Lung (tissue), 11 donors: ENCODE measurements at regions not wholly inside any gene's neighbourhood (a gene's known extent, or its start where the extent isn't known, plus 50 kb on each side); places are given as distances from the start of the nearest gene placed in this dataset.
A peak's percentile ranks its signal among the peaks of the same experiment; 100 is the strongest.

Experiments used
- ATAC-seq: fragments of 200-7000 bp; cut with Tn5 transposase; one replicate; pipeline ENCODE4 v1.9.1; 2020; ENCODE audit warnings: moderate number of reproducible peaks; ENCODE audit not compliant: insufficient read depth, low FRiP score
- DNase-seq, 3 donors: peaks; one replicate each; pipeline ENCODE4 v3.0.0-alpha.2; 2013 to 2017
- H3K27ac ChIP-seq, 2 donors: one replicate each; pipeline ENCODE4 v1.5.1; 2013; ENCODE audit warnings: mild to moderate bottlenecking in 2 of 2, moderate library complexity in 2 of 2, control low read depth in 1 of 2, inconsistent platforms in 1 of 2, low read depth in 1 of 2, low read length in 1 of 2
- H3K27me3 ChIP-seq, 3 donors: one replicate each; pipeline ENCODE4 v1.5.1; 2013; ENCODE audit warnings: low read length in 2 of 3; ENCODE audit not compliant: control insufficient read depth in 3 of 3, insufficient read depth in 3 of 3
- H3K36me3 ChIP-seq, 4 donors: one replicate each; pipeline ENCODE4 v1.5.1; 2013; ENCODE audit warnings: low read length in 4 of 4, mild to moderate bottlenecking in 1 of 4, moderate library complexity in 1 of 4; ENCODE audit not compliant: control insufficient read depth in 4 of 4, insufficient read depth in 4 of 4
- H3K4me1 ChIP-seq, 5 donors: one replicate each; pipeline ENCODE4 v1.5.1; 2013; ENCODE audit warnings: low read length in 5 of 5, mild to moderate bottlenecking in 2 of 5, moderate library complexity in 1 of 5; ENCODE audit not compliant: control insufficient read depth in 5 of 5, insufficient read depth in 5 of 5
- H3K4me3 ChIP-seq: one replicate; pipeline ENCODE4 v1.5.1; 2013; ENCODE audit warnings: mild to moderate bottlenecking, control low read depth, moderate library complexity
- H3K9ac ChIP-seq, 2 donors: one replicate each; pipeline ENCODE4 v1.5.1; 2013; ENCODE audit warnings: low read length in 2 of 2, control low read depth in 1 of 2; ENCODE audit not compliant: insufficient read depth in 1 of 2
- H3K9me3 ChIP-seq, 4 donors: one replicate each; pipeline ENCODE4 v1.5.1; 2013; ENCODE audit warnings: low read length in 3 of 4, mild to moderate bottlenecking in 1 of 4, moderate library complexity in 1 of 4; ENCODE audit not compliant: control insufficient read depth in 4 of 4, insufficient read depth in 3 of 4
- CTCF ChIP-seq: IDR thresholded peaks from 2 replicates; pipeline ENCODE4 v1.5.1; 2012; ENCODE audit warnings: mild to moderate bottlenecking; ENCODE audit errors: control extremely low read depth, extremely low read depth
- WGBS, 2 donors: extraction: QIAGEN DNeasy Blood & Tissue Kit; methylation state at CpG; one replicate each; pipeline ENCODE4 v1.1.7; 2013; 5-methylcytosine and 5-hydroxymethylcytosine counted together
- donor health status: control.
- donor health status: control.
- donor health status: Bipolar disorder and iron deficiency.
- donor health status: healthy.
- donor health status: DM: yes; HTN: yes; CAD: no.

- ATAC-seq, result no peak
- H3K27ac ChIP-seq, result no peak overlapping the region
- no peak for TF ChIP-seq CTCF
Measured at GRCh38 chr19:28985201-28985600, 227.8 kb downstream of the UQCRFS1 start.

GRCh38 chr19:28984315-28984714 lies 228.6 kb downstream of the UQCRFS1 start:
- ATAC-seq (no peak), DNase-seq (no peak)
- Histone ChIP-seq H3K9me3 (peaks cover 0 to 3% (median 0%) of the 10 kb centered on the region in 4 donors), H3K4me1 (no peaks in the 10 kb centered on the region), H3K27me3 (no peaks in the 10 kb centered on the region), H3K27ac (no peak overlapping the region), H3K4me3 (no peak overlapping the region), H3K36me3 (no peaks in the 10 kb centered on the region), H3K9ac (no peak overlapping the region)
- no peak for TF ChIP-seq CTCF
- 94 to 96% methylated on average over 4 of the region's 4 CpGs for WGBS, 2 donors

More at GRCh38 chr19:28985201-28985600, 227.8 kb downstream of the UQCRFS1 start:
- no peak overlapping the region for H3K9ac ChIP-seq
- no peaks in the 10 kb centered on the region for H3K27me3 ChIP-seq
- DNase-seq, result peak in 2 of 3 donors; percentile 21 to 47
- peaks cover 0 to 3% (median 0%) of the 10 kb centered on the region in 4 donors for H3K9me3 ChIP-seq
- no peaks in the 10 kb centered on the region for H3K36me3 ChIP-seq
- peaks cover 0 to 2% (median 0%) of the 10 kb centered on the region in 5 donors for H3K4me1 ChIP-seq
- WGBS, 2 donors, result 61 to 76% methylated on average over 8 of the region's 8 CpGs
- H3K4me3 ChIP-seq, result no peak overlapping the region

GRCh38 chr19:28983430-28983829 lies 229.5 kb downstream of the UQCRFS1 start:
- WGBS, 2 donors, result 89 to 91% methylated on average over 6 of the region's 6 CpGs
- Histone ChIP-seq H3K36me3 (no peaks in the 10 kb centered on the region), H3K4me3 (no peak overlapping the region), H3K9me3 (peaks cover 0 to 3% (median 0%) of the 10 kb centered on the region in 4 donors), H3K4me1 (no peaks in the 10 kb centered on the region), H3K9ac (no peak overlapping the region), H3K27ac (no peak overlapping the region), H3K27me3 (no peaks in the 10 kb centered on the region)
- ATAC-seq (no peak), DNase-seq (no peak)
- no peak for TF ChIP-seq CTCF

GRCh38 chr19:28981994-28982393 lies 231.0 kb downstream of the UQCRFS1 start:
- Histone ChIP-seq H3K4me1 (no peaks in the 10 kb centered on the region), H3K36me3 (no peaks in the 10 kb centered on the region), H3K9ac (no peak overlapping the region), H3K27ac (no peak overlapping the region), H3K27me3 (no peaks in the 10 kb centered on the region), H3K9me3 (peaks cover 0 to 3% (median 0%) of the 10 kb centered on the region in 4 donors), H3K4me3 (no peak overlapping the region)
- no peak for TF ChIP-seq CTCF
- ATAC-seq, result no peak
- no peak for DNase-seq
- WGBS, 2 donors, result 82 to 96% methylated on average over 2 of the region's 2 CpGs
